ENCODE measurements at regions not wholly inside any gene's neighbourhood (a gene's known extent, or its start where the extent isn't known, plus 50 kb on each side); places are given as distances from the start of the nearest gene placed in this dataset.

- H3K4me1 ChIP-seq (ENCODE audit: insufficient read depth, low read length, severe bottlenecking) = no peaks in the 10 kb centered on the region
- H3K36me3 ChIP-seq (ENCODE audit: insufficient read depth, low read length) = no peaks in the 10 kb centered on the region; the same call in 1 of the 2 replicates
- no peak for TF ChIP-seq CTCF (IDR thresholded peaks at IDR 0.05; ENCODE audit: low read length)
- no peak for TF ChIP-seq EZH2 (IDR thresholded peaks at IDR 0.05; ENCODE audit: borderline replicate concordance, low read length)
- no peaks in the 10 kb centered on the region for H3F3A ChIP-seq (ENCODE audit: insufficient read depth, low read length)
- H3K9me2 ChIP-seq (ENCODE audit: low read depth, low read length) = no peaks in the 10 kb centered on the region
- peaks cover 8% of the 10 kb centered on the region; the same call in 1 of the 2 replicates for H3K9me3 ChIP-seq (ENCODE audit: low read length)
- no peak overlapping the region for H2AFZ ChIP-seq (ENCODE audit: low read length)
- H3K27me3 ChIP-seq (ENCODE audit: insufficient read depth, low read length) = no peaks in the 10 kb centered on the region
- H3K4me3 ChIP-seq (ENCODE audit: low read depth, low read length, poor library complexity, severe bottlenecking) = no peak overlapping the region
- no peak overlapping the region for H3K9ac ChIP-seq (ENCODE audit: low read length)
- no peaks in the 10 kb centered on the region for H4K20me1 ChIP-seq (ENCODE audit: insufficient read depth, low read length)
- no peak overlapping the region for H3K4me2 ChIP-seq (ENCODE audit: low read length)
- H3K27ac ChIP-seq (ENCODE audit: low read depth, low read length, poor library complexity, severe bottlenecking) = no peak overlapping the region
- no peaks in the 10 kb centered on the region for H3K79me2 ChIP-seq (ENCODE audit: insufficient read depth, low read length)
These were observed 95.6 kb upstream of the MANSC4 start for GRCh38 chr12:27875677-27876076.

GRCh38 chr12:27873010-27873409 lies 93.0 kb upstream of the MANSC4 start:
- Histone ChIP-seq H3K27ac (ENCODE audit: low read depth, low read length, poor library complexity, severe bottlenecking) (no peak overlapping the region), H4K20me1 (ENCODE audit: insufficient read depth, low read length) (no peaks in the 10 kb centered on the region), H3K27me3 (ENCODE audit: insufficient read depth, low read length) (no peaks in the 10 kb centered on the region), H3K4me1 (ENCODE audit: insufficient read depth, low read length, severe bottlenecking) (no peaks in the 10 kb centered on the region), H3K4me2 (ENCODE audit: low read length) (no peak overlapping the region), H3K4me3 (ENCODE audit: low read depth, low read length, poor library complexity, severe bottlenecking) (no peak overlapping the region), H3K9me2 (ENCODE audit: low read depth, low read length) (no peaks in the 10 kb centered on the region), H3F3A (ENCODE audit: insufficient read depth, low read length) (no peaks in the 10 kb centered on the region), H3K9ac (ENCODE audit: low read length) (no peak overlapping the region), H3K9me3 (ENCODE audit: low read length) (peaks cover 8% of the 10 kb centered on the region; the same call in 1 of the 2 replicates), H2AFZ (ENCODE audit: low read length) (no peak overlapping the region), H3K36me3 (ENCODE audit: insufficient read depth, low read length) (no peaks in the 10 kb centered on the region; the same call in 1 of the 2 replicates), H3K79me2 (ENCODE audit: insufficient read depth, low read length) (no peaks in the 10 kb centered on the region)
- TF ChIP-seq CTCF (IDR thresholded peaks at IDR 0.05; ENCODE audit: low read length) (no peak), EZH2 (IDR thresholded peaks at IDR 0.05; ENCODE audit: borderline replicate concordance, low read length) (no peak)

GRCh38 chr12:27871946-27872345 lies 91.9 kb upstream of the MANSC4 start:
- Histone ChIP-seq H3K79me2 (ENCODE audit: insufficient read depth, low read length) (no peaks in the 10 kb centered on the region), H3K27me3 (ENCODE audit: insufficient read depth, low read length) (no peaks in the 10 kb centered on the region), H4K20me1 (ENCODE audit: insufficient read depth, low read length) (no peaks in the 10 kb centered on the region), H3K9me2 (ENCODE audit: low read depth, low read length) (no peaks in the 10 kb centered on the region), H3F3A (ENCODE audit: insufficient read depth, low read length) (no peaks in the 10 kb centered on the region), H3K4me2 (ENCODE audit: low read length) (no peak overlapping the region), H3K4me3 (ENCODE audit: low read depth, low read length, poor library complexity, severe bottlenecking) (no peak overlapping the region), H3K9me3 (ENCODE audit: low read length) (peaks cover 8% of the 10 kb centered on the region; the same call in 1 of the 2 replicates), H3K9ac (ENCODE audit: low read length) (no peak overlapping the region), H3K4me1 (ENCODE audit: insufficient read depth, low read length, severe bottlenecking) (no peaks in the 10 kb centered on the region), H3K36me3 (ENCODE audit: insufficient read depth, low read length) (no peaks in the 10 kb centered on the region; the same call in 1 of the 2 replicates), H2AFZ (ENCODE audit: low read length) (no peak overlapping the region), H3K27ac (ENCODE audit: low read depth, low read length, poor library complexity, severe bottlenecking) (no peak overlapping the region)
- no peak for TF ChIP-seq CTCF (IDR thresholded peaks at IDR 0.05; ENCODE audit: low read length)
